H9 (cell line): ENCODE measurements at regions not wholly inside any gene's neighbourhood (a gene's known extent, or its start where the extent isn't known, plus 50 kb on each side); places are given as distances from the start of the nearest gene placed in this dataset.

Source experiments
- DNase-seq: peaks from one replicate; pipeline ENCODE4 v3.0.0-alpha.2; 2017
- H2AFZ ChIP-seq: one replicate; pipeline ENCODE4 v1.6.1; 2013; ENCODE audit warnings: mild to moderate bottlenecking, low read length, control low read depth, moderate library complexity
- H2AK5ac ChIP-seq: 2 replicates; pipeline ENCODE4 v1.6.1; 2013; ENCODE audit warnings: low read length, control low read depth, mixed read lengths; ENCODE audit not compliant: insufficient read length
- H2BK120ac ChIP-seq: one replicate; pipeline ENCODE4 v1.6.1; 2013; ENCODE audit warnings: low read depth, mild to moderate bottlenecking, low read length, control low read depth, inconsistent platforms; ENCODE audit not compliant: poor library complexity, severe bottlenecking
- H2BK12ac ChIP-seq: 2 replicates; pipeline ENCODE4 v1.6.1; 2013; ENCODE audit warnings: low read length, control low read depth, mixed read lengths, low read depth; ENCODE audit not compliant: insufficient read length
- H2BK15ac ChIP-seq: 2 replicates; pipeline ENCODE4 v1.6.1; 2013; ENCODE audit warnings: low read depth, low read length, control low read depth
- H2BK20ac ChIP-seq: one replicate; pipeline ENCODE4 v1.6.1; 2013; ENCODE audit warnings: low read depth, mild to moderate bottlenecking, low read length, control low read depth, inconsistent platforms; ENCODE audit not compliant: poor library complexity, severe bottlenecking
- H2BK5ac ChIP-seq: 2 replicates; pipeline ENCODE4 v1.6.1; 2013; ENCODE audit warnings: low read length, control low read depth, mixed read lengths; ENCODE audit not compliant: insufficient read length
- H3K14ac ChIP-seq: 2 replicates; pipeline ENCODE4 v1.6.1; 2013; ENCODE audit warnings: low read length, control low read depth; ENCODE audit not compliant: insufficient read depth
- H3K18ac ChIP-seq: 2 replicates; pipeline ENCODE4 v1.6.1; 2013; ENCODE audit warnings: low read depth, mild to moderate bottlenecking, mixed read lengths, low read length, control low read depth; ENCODE audit not compliant: insufficient read length
- H3K23ac ChIP-seq: 2 replicates; pipeline ENCODE4 v1.6.1; 2013; ENCODE audit warnings: low read length, control low read depth, mixed read lengths, low read depth; ENCODE audit not compliant: insufficient read length
- H3K23me2 ChIP-seq: 2 replicates; pipeline ENCODE4 v1.6.1; 2013; ENCODE audit warnings: low read depth, mild to moderate bottlenecking, mixed read lengths, low read length, control low read depth; ENCODE audit not compliant: insufficient read length, poor library complexity, severe bottlenecking
- H3K27ac ChIP-seq: 2 replicates; pipeline ENCODE4 v1.5.1; 2013; ENCODE audit warnings: low read length, control low read depth, mixed read lengths, low read depth; ENCODE audit not compliant: insufficient read length
- H3K27me3 ChIP-seq: 2 replicates; pipeline ENCODE4 v1.6.1; 2013; ENCODE audit warnings: low read length, control low read depth, inconsistent platforms; ENCODE audit not compliant: insufficient read depth
- H3K4ac ChIP-seq: 2 replicates; pipeline ENCODE4 v1.6.1; 2013; ENCODE audit warnings: low read depth, mild to moderate bottlenecking, control low read depth, inconsistent platforms, low read length, moderate library complexity
- H3K4me1 ChIP-seq: 2 replicates; pipeline ENCODE4 v1.6.1; 2013; ENCODE audit warnings: low read length, control low read depth, inconsistent platforms; ENCODE audit not compliant: insufficient read depth
- H3K4me2 ChIP-seq: 2 replicates; pipeline ENCODE4 v1.6.1; 2013; ENCODE audit warnings: low read length, control low read depth, mixed read lengths; ENCODE audit not compliant: insufficient read length, insufficient read depth
- H3K56ac ChIP-seq: 2 replicates; pipeline ENCODE4 v1.6.1; 2013; ENCODE audit warnings: low read depth, mild to moderate bottlenecking, mixed read lengths, low read length, control low read depth; ENCODE audit not compliant: insufficient read length
- H3K79me1 ChIP-seq: 2 replicates; pipeline ENCODE4 v1.6.1; 2013; ENCODE audit warnings: low read depth, mild to moderate bottlenecking, moderate library complexity, low read length, control low read depth, inconsistent platforms; ENCODE audit not compliant: insufficient read depth, poor library complexity, severe bottlenecking
- H3K79me2 ChIP-seq: 2 replicates; pipeline ENCODE4 v1.6.1; 2013; ENCODE audit warnings: low read length, control low read depth, inconsistent platforms; ENCODE audit not compliant: insufficient read depth
- H3K9ac ChIP-seq: 2 replicates; pipeline ENCODE4 v1.6.1; 2013; ENCODE audit warnings: low read length, control low read depth, mixed read lengths; ENCODE audit not compliant: insufficient read length; ENCODE audit errors: extremely low read depth
- H3K9me3 ChIP-seq: one replicate; pipeline ENCODE4 v1.6.1; 2013; ENCODE audit warnings: low read depth, low read length, inconsistent platforms; ENCODE audit not compliant: control insufficient read depth
- H3T11ph ChIP-seq: one replicate; pipeline ENCODE4 v1.6.1; 2013; ENCODE audit warnings: mild to moderate bottlenecking, low read length, control low read depth, inconsistent platforms
- H4K20me1 ChIP-seq: one replicate; pipeline ENCODE4 v1.6.1; 2013; ENCODE audit not compliant: control insufficient read depth, insufficient read length, insufficient read depth
- H4K5ac ChIP-seq: 2 replicates; pipeline ENCODE4 v1.6.1; 2013; ENCODE audit warnings: low read depth, mild to moderate bottlenecking, mixed read lengths, low read length, control low read depth; ENCODE audit not compliant: insufficient read length
- H4K8ac ChIP-seq: replicated peaks from 2 replicates; pipeline ENCODE4 v1.6.1; 2013; ENCODE audit warnings: low read length, control low read depth, mixed read lengths, low read depth; ENCODE audit not compliant: insufficient read length
- H4K91ac ChIP-seq: 2 replicates; pipeline ENCODE4 v1.6.1; 2013; ENCODE audit warnings: low read depth, mild to moderate bottlenecking, moderate library complexity, mixed read lengths, low read length, control low read depth; ENCODE audit not compliant: insufficient read length
- H3K27ac Mint-ChIP-seq, 3 experiments: 2 replicates in 2 of 3; 3 replicates in 1 of 3; pipeline ENCODE4 v1.8.0; 2020 to 2021; ENCODE audit warnings: mixed read lengths in 3 of 3, mild to moderate bottlenecking in 1 of 3, moderate library complexity in 1 of 3
- H3K27me3 Mint-ChIP-seq: 2 replicates; pipeline ENCODE4 v1.8.0; 2021; ENCODE audit warnings: low read depth, mild to moderate bottlenecking, moderate library complexity, mixed read lengths
- H3K36me3 Mint-ChIP-seq, 3 experiments: 2 replicates in 2 of 3; 3 replicates in 1 of 3; pipeline ENCODE4 v1.8.0; 2020 to 2021; ENCODE audit warnings: low read depth in 3 of 3, mixed read lengths in 3 of 3; ENCODE audit not compliant: insufficient read depth in 1 of 3
- H3K4me1 Mint-ChIP-seq, 2 experiments: 2 replicates each; pipeline ENCODE4 v1.8.0; 2020; ENCODE audit warnings: mixed read lengths in 2 of 2
- H3K4me3 Mint-ChIP-seq, 2 experiments: 2 replicates in 1 of 2; 3 replicates in 1 of 2; pipeline ENCODE4 v1.8.0; 2020 to 2021; ENCODE audit warnings: mild to moderate bottlenecking in 2 of 2, mixed read lengths in 2 of 2, moderate library complexity in 1 of 2
- H3K9me3 Mint-ChIP-seq, 2 experiments: 2 replicates in 1 of 2; 3 replicates in 1 of 2; pipeline ENCODE4 v1.8.0; 2020; ENCODE audit warnings: mild to moderate bottlenecking in 2 of 2, mixed read lengths in 2 of 2, moderate library complexity in 1 of 2
- CTCF ChIP-seq: fragments of 200-600 bp; sonication (generic); conservative IDR thresholded peaks from 3 replicates; pipeline ENCODE4 v1.8.0; 2021; ENCODE audit warnings: antibody characterized with exemption, mild to moderate bottlenecking
- WGBS: extraction: QIAGEN DNeasy Blood & Tissue Kit; methylation state at CpG from one replicate; pipeline ENCODE4 v1.1.7; 2013; ENCODE audit warnings: missing lambda C conversion rate, low lambda C conversion rate, mixed read lengths; ENCODE audit not compliant: insufficient read length; ENCODE audit errors: extremely low coverage; 5-methylcytosine and 5-hydroxymethylcytosine counted together

DNA sequence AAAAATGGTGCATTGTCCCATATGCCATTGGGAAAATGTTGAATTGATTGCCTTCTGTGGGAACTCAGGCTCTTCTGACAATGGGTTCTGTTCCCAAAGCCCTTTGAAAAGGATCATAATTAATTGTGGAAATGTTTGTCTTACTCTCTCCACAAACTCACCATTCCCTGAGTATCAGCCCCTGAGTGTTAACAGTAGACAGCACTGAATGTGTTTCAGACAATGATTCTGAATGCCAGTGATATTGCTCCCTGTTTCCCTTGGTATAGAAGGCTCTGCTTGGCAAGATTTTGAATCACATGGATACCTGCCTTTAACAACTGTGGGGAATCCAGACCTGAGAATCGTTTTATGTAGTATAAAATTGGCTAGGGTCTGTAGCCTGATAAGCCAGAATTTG, 1096.8 kb downstream of the ADGRL2 start:
- H4K8ac ChIP-seq = no peak overlapping the region
- no peak overlapping the region for H2AFZ ChIP-seq
- Mint-ChIP-seq H3K27ac (no peak overlapping the region), H3K36me3 (no peaks in the 10 kb centered on the region), H3K4me1 (no peaks in the 10 kb centered on the region), H3K9me3 (no peaks in the 10 kb centered on the region), H3K4me3 (no peak overlapping the region), H3K27me3 (no peaks in the 10 kb centered on the region)
- no peak overlapping the region for H3K4me2 ChIP-seq
- H3K4me1 ChIP-seq = no peaks in the 10 kb centered on the region
- H3K23me2 ChIP-seq = no peaks in the 10 kb centered on the region
- no CpG with 5 or more reads among the region's 1 CpG for WGBS
- H3K9me3 ChIP-seq = no peaks in the 10 kb centered on the region
- no peak overlapping the region for H3K14ac ChIP-seq
- H2BK5ac ChIP-seq = no peak overlapping the region
- H3K27me3 ChIP-seq = no peaks in the 10 kb centered on the region
- H2AK5ac ChIP-seq = no peak overlapping the region
- H2BK120ac ChIP-seq = no peak overlapping the region
- H3T11ph ChIP-seq = no peak overlapping the region
- H2BK12ac ChIP-seq = no peak overlapping the region
- H3K9ac ChIP-seq = no peak overlapping the region
- H4K5ac ChIP-seq = no peak overlapping the region
- no peak overlapping the region for H3K23ac ChIP-seq
- no peaks in the 10 kb centered on the region for H3K79me2 ChIP-seq
- no peaks in the 10 kb centered on the region for H4K20me1 ChIP-seq
- H3K56ac ChIP-seq = no peak overlapping the region
- H3K79me1 ChIP-seq = no peaks in the 10 kb centered on the region
- H3K27ac ChIP-seq = no peak overlapping the region
- H4K91ac ChIP-seq = no peak overlapping the region
- no peak for TF ChIP-seq CTCF
- H2BK15ac ChIP-seq = no peak overlapping the region
- H3K18ac ChIP-seq = no peak overlapping the region
- H2BK20ac ChIP-seq = no peak overlapping the region
- H3K4ac ChIP-seq = no peak overlapping the region
- DNase-seq = no peak
